Amniotic epithelial cell (primary cell): ENCODE measurements at regions not wholly inside any gene's neighbourhood (a gene's known extent, or its start where the extent isn't known, plus 50 kb on each side); places are given as distances from the start of the nearest gene placed in this dataset.

Experiments used
- DNase-seq: peaks from one replicate; pipeline ENCODE4 v3.0.0-alpha.2; 2010; ENCODE audit warnings: low read depth

GRCh38 chr6:6919173-6919572 is 188.6 kb upstream of the RREB1 start:
- DNase-seq: no peak

- no peak for DNase-seq
Measured at GRCh38 chr6:6920114-6920986, 187.4 kb upstream of the RREB1 start.

GRCh38 chr6:6920987-6921313 is 186.8 kb upstream of the RREB1 start:
- DNase-seq: no peak

- DNase-seq: no peak
Measured at GRCh38 chr6:6922166-6922565, 185.6 kb upstream of the RREB1 start.

GRCh38 chr6:6923605-6924004 is 184.2 kb upstream of the RREB1 start:
- DNase-seq: no peak

GRCh38 chr6:6924708-6925107 is 183.1 kb upstream of the RREB1 start:
- no peak for DNase-seq

- DNase-seq: no peak
Measured at GRCh38 chr6:6925391-6926164, 182.2 kb upstream of the RREB1 start.

GRCh38 chr6:6926856-6927255 is 180.9 kb upstream of the RREB1 start:
- DNase-seq: no peak

GRCh38 chr6:6927521-6928361 is 180.0 kb upstream of the RREB1 start:
- no peak for DNase-seq

- no peak for DNase-seq
Measured at GRCh38 chr6:6930223-6930880, 177.4 kb upstream of the RREB1 start.

GRCh38 chr6:6931071-6932025 is 176.4 kb upstream of the RREB1 start:
- DNase-seq: no peak

GRCh38 chr6:6932341-6932740 is 175.4 kb upstream of the RREB1 start:
- no peak for DNase-seq

GRCh38 chr6:6932968-6933367 is 174.8 kb upstream of the RREB1 start:
- no peak for DNase-seq

- DNase-seq: no peak
Measured at GRCh38 chr6:6940031-6941025, 167.4 kb upstream of the RREB1 start.

- DNase-seq: no peak
Measured at GRCh38 chr6:6941201-6941600, 166.6 kb upstream of the RREB1 start.

- no peak for DNase-seq
Measured at GRCh38 chr6:6942091-6942490, 165.7 kb upstream of the RREB1 start.

GRCh38 chr6:6942831-6943230 is 164.9 kb upstream of the RREB1 start:
- no peak for DNase-seq

GRCh38 chr6:6943421-6943820 is 164.3 kb upstream of the RREB1 start:
- DNase-seq: no peak
